ENCODE measurements at regions not wholly inside any gene's neighbourhood (a gene's known extent, or its start where the extent isn't known, plus 50 kb on each side); places are given as distances from the start of the nearest gene placed in this dataset.
A peak's percentile ranks its signal among the peaks of the same experiment; 100 is the strongest.

- TF ChIP-seq E2F4 (CRISPR knock-in tag; IDR thresholded peaks at IDR 0.05; ENCODE audit: borderline replicate concordance, low read depth) (no peak), JUN (CRISPR knock-in tag; IDR thresholded peaks at IDR 0.05) (no peak), NFATC4 (CRISPR knock-in tag; IDR thresholded peaks at IDR 0.05) (no peak), ETV6 (CRISPR knock-in tag; IDR thresholded peaks at IDR 0.05) (no peak)
- TF ChIP-seq, protein P1, sequence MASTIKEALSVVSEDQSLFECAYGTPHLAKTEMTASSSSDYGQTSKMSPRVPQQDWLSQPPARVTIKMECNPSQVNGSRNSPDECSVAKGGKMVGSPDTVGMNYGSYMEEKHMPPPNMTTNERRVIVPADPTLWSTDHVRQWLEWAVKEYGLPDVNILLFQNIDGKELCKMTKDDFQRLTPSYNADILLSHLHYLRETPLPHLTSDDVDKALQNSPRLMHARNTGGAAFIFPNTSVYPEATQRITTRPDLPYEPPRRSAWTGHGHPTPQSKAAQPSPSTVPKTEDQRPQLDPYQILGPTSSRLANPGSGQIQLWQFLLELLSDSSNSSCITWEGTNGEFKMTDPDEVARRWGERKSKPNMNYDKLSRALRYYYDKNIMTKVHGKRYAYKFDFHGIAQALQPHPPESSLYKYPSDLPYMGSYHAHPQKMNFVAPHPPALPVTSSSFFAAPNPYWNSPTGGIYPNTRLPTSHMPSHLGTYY (CRISPR knock-in tag; IDR thresholded peaks at IDR 0.05), result no peak
These were observed 215.2 kb upstream of the ADAMTS9 start (continued) for GRCh38 chr3:64903006-64903405.

- ChIA-PET CTCF (no interaction called here), POLR2A (no interaction called here)
- no peaks in the 10 kb centered on the region for H3K27me3 Mint-ChIP-seq (ENCODE audit: low read depth)
- H3K4me1 Mint-ChIP-seq, result peaks cover 31% of the 10 kb centered on the region
- DNase-seq (ENCODE audit: low spot score), result no peak
- ATAC-seq, result no peak
- H3K4me3 Mint-ChIP-seq, result no peak overlapping the region
- no peak overlapping the region for H3K27ac Mint-ChIP-seq
- H3K9me3 Mint-ChIP-seq, result no peaks in the 10 kb centered on the region
- TF ChIP-seq, protein P2, sequence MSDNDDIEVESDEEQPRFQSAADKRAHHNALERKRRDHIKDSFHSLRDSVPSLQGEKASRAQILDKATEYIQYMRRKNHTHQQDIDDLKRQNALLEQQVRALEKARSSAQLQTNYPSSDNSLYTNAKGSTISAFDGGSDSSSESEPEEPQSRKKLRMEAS (CRISPR knock-in tag; IDR thresholded peaks at IDR 0.05), result no peak
- TF ChIP-seq AFF4 (CRISPR knock-in tag; IDR thresholded peaks at IDR 0.05; ENCODE audit: borderline replicate concordance) (no peak), ZNF671 (CRISPR knock-in tag; IDR thresholded peaks at IDR 0.05) (no peak), USF2 (CRISPR knock-in tag; IDR thresholded peaks at IDR 0.05) (no peak)
- TF ChIP-seq, protein P3, sequence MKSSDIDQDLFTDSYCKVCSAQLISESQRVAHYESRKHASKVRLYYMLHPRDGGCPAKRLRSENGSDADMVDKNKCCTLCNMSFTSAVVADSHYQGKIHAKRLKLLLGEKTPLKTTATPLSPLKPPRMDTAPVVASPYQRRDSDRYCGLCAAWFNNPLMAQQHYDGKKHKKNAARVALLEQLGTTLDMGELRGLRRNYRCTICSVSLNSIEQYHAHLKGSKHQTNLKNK (CRISPR knock-in tag; IDR thresholded peaks at IDR 0.05), result no peak
- no peaks in the 10 kb centered on the region for H3K36me3 Mint-ChIP-seq
These were observed 214.3 kb upstream of the ADAMTS9 start for GRCh38 chr3:64901986-64902516.

DNA sequence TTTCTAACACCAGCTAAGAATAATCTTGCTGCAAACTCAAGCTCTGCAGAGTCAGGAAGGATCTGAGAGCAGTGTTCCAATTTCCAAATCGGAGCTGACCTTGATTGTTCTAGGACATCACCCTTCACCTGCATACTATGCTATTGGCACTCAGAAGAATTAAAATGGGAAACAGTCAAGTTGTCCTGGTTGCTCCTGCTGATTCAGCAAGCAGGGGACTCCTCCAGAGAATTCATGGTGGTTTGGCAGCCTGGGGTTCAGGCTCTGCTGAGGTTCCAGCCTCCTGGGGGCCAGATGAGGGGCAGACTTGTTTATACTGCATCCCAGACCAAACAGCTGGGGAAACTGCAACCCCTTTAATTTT is 213.7 kb upstream of the ADAMTS9 start:
- Mint-ChIP-seq H3K27me3 (ENCODE audit: low read depth) (no peaks in the 10 kb centered on the region), H3K36me3 (no peaks in the 10 kb centered on the region), H3K4me3 (no peak overlapping the region), H3K9me3 (no peaks in the 10 kb centered on the region), H3K27ac (no peak overlapping the region), H3K4me1 (peaks cover 31% of the 10 kb centered on the region)
- no peak for DNase-seq (ENCODE audit: low spot score)
- ChIA-PET CTCF (no interaction called here), POLR2A (no interaction called here)
- ATAC-seq, result 0 out of 2 replicates have a peak, but pooled peaks have one; percentile 24
- TF ChIP-seq NFYB (CRISPR knock-in tag; conservative IDR thresholded peaks at IDR 0.05; ENCODE audit: low read depth) (no peak), MXD4 (CRISPR knock-in tag; IDR thresholded peaks at IDR 0.05; ENCODE audit: borderline replicate concordance) (no peak), ATF2 (CRISPR knock-in tag; IDR thresholded peaks at IDR 0.05; ENCODE audit: borderline replicate concordance, low read depth) (no peak), GABPB1 (CRISPR knock-in tag; IDR thresholded peaks at IDR 0.05) (no peak), NFATC4 (CRISPR knock-in tag; IDR thresholded peaks at IDR 0.05) (no peak), TEAD1 (CRISPR knock-in tag; IDR thresholded peaks at IDR 0.05) (no peak), AFF4 (CRISPR knock-in tag; IDR thresholded peaks at IDR 0.05; ENCODE audit: borderline replicate concordance) (no peak), NR1H2 (CRISPR knock-in tag; IDR thresholded peaks at IDR 0.05) (no peak), ETV6 (CRISPR knock-in tag; IDR thresholded peaks at IDR 0.05) (no peak)

All from WTC11 (cell line).